ENCODE measurements at regions not wholly inside any gene's neighbourhood (a gene's known extent, or its start where the extent isn't known, plus 50 kb on each side); places are given as distances from the start of the nearest gene placed in this dataset.

- TF ChIP-seq, protein P1, sequence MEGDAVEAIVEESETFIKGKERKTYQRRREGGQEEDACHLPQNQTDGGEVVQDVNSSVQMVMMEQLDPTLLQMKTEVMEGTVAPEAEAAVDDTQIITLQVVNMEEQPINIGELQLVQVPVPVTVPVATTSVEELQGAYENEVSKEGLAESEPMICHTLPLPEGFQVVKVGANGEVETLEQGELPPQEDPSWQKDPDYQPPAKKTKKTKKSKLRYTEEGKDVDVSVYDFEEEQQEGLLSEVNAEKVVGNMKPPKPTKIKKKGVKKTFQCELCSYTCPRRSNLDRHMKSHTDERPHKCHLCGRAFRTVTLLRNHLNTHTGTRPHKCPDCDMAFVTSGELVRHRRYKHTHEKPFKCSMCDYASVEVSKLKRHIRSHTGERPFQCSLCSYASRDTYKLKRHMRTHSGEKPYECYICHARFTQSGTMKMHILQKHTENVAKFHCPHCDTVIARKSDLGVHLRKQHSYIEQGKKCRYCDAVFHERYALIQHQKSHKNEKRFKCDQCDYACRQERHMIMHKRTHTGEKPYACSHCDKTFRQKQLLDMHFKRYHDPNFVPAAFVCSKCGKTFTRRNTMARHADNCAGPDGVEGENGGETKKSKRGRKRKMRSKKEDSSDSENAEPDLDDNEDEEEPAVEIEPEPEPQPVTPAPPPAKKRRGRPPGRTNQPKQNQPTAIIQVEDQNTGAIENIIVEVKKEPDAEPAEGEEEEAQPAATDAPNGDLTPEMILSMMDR (conservative IDR thresholded peaks at IDR 0.05; ENCODE audit: low read depth, low read length): no peak
- no peak for TF ChIP-seq EZH2 (IDR thresholded peaks at IDR 0.05; ENCODE audit: borderline replicate concordance, low read depth, low read length, poor library complexity, severe bottlenecking)
These were observed 99.8 kb upstream of the NRXN3 start for GRCh38 chr14:78070344-78070743.

Data from A673 (cell line).